ENCODE measurements at regions not wholly inside any gene's neighbourhood (a gene's known extent, or its start where the extent isn't known, plus 50 kb on each side); places are given as distances from the start of the nearest gene placed in this dataset.

DNA sequence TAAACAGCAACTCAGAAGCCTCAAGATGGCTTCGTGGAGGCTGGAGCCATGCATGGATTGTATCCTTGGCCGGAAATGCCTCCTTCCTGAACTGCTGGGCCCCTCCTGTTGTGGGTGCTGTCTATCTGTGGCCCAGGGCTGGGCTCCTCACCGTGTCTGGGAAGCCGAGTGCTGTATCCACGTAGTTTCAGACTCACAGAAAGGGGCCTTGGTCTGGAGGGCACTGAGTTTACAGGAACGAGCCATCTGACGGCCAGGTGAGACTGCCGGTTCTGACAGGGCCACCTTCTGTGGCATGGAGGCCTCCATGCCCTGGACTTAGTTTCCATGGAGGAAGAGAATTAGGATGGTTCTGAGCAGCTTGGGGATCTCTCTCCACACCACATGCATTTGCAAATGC, 142.2 kb downstream of the ERMARD start:
- TF ChIP-seq, protein P1, sequence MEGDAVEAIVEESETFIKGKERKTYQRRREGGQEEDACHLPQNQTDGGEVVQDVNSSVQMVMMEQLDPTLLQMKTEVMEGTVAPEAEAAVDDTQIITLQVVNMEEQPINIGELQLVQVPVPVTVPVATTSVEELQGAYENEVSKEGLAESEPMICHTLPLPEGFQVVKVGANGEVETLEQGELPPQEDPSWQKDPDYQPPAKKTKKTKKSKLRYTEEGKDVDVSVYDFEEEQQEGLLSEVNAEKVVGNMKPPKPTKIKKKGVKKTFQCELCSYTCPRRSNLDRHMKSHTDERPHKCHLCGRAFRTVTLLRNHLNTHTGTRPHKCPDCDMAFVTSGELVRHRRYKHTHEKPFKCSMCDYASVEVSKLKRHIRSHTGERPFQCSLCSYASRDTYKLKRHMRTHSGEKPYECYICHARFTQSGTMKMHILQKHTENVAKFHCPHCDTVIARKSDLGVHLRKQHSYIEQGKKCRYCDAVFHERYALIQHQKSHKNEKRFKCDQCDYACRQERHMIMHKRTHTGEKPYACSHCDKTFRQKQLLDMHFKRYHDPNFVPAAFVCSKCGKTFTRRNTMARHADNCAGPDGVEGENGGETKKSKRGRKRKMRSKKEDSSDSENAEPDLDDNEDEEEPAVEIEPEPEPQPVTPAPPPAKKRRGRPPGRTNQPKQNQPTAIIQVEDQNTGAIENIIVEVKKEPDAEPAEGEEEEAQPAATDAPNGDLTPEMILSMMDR (IDR thresholded peaks at IDR 0.05), result no peak
- Mint-ChIP-seq H3K27me3 (ENCODE audit: low read depth in 3 of 3) (peaks cover 1 to 4% (median 2%) of the 10 kb centered on the region in 3 donors), H3K36me3 (no peaks in the 10 kb centered on the region), H3K27ac (no peak overlapping the region), H3K4me1 (peaks cover 3% of the 10 kb centered on the region), H3K9me3 (peaks cover 3 to 43% (median 7%) of the 10 kb centered on the region in 7 donors), H3K4me3 (no peak overlapping the region)
- Histone ChIP-seq H3K27ac (ENCODE audit: low read depth in 1 of 2, low read length in 2 of 2) (no peak overlapping the region), H3K36me3 (replicated peaks in 1 of 2; ENCODE audit: control insufficient read depth in 1 of 2, insufficient read depth in 2 of 2, low read length in 2 of 2) (no peaks in the 10 kb centered on the region), H3K4me2 (replicated peaks; ENCODE audit: extremely low read depth, low read length, poor library complexity, severe bottlenecking) (no peak overlapping the region), H3K9ac (ENCODE audit: insufficient read depth, low read length, poor library complexity, severe bottlenecking) (no peak overlapping the region), H3K4me1 (ENCODE audit: control insufficient read depth in 1 of 2, insufficient read depth in 2 of 2, low read length in 2 of 2) (no peaks in the 10 kb centered on the region), H4K20me1 (ENCODE audit: insufficient read depth, low read length) (no peaks in the 10 kb centered on the region), H3K79me2 (ENCODE audit: insufficient read depth, low read length) (no peaks in the 10 kb centered on the region), H2AFZ (ENCODE audit: insufficient read depth, low read depth, low read length, poor library complexity, severe bottlenecking) (no peak overlapping the region), H3K9me3 (replicated peaks in 1 of 2; ENCODE audit: control insufficient read depth in 1 of 2, insufficient read depth in 1 of 2, low read length in 2 of 2) (peaks cover 9 to 28% of the 10 kb centered on the region in 2 donors), H3K4me3 (replicated peaks in 1 of 3; ENCODE audit: low read depth in 2 of 3, low read length in 3 of 3) (no peak overlapping the region), H3K27me3 (ENCODE audit: control insufficient read depth in 2 of 2, insufficient read depth in 2 of 2, low read length in 2 of 2) (no peaks in the 10 kb centered on the region)
- WGBS (ENCODE audit: insufficient coverage), result 82% methylated on average over 7 of the region's 8 CpGs
- DNase-seq, result no peak
- intact Hi-C loops (cut with micrococcal nuclease), result no loop called here

DNA sequence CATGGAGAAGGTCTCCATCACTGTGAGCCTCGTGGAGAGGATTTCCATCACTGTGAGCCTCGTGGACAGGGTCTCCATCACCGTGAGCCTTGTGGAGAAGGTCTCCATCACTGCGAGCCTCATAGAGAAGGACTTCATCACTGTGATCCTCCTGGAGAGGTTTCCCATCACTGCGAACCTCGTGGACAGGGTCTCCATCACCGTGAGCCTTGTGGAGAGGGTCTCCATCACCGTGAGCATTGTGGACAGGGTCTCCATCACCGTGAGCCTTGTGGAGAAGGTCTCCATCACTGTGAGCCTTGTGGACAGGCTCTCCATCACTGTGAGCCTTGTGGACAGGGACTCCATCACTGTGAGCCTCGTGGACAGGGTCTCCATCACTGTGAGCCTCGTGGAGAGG, 140.4 kb downstream of the ERMARD start:
- 83% methylated on average over 10 of the region's 11 CpGs for WGBS (ENCODE audit: insufficient coverage)
- no peaks in the 10 kb centered on the region for H3K4me1 ChIP-seq (ENCODE audit: control insufficient read depth in 1 of 2, insufficient read depth in 2 of 2, low read length in 2 of 2)

More for the DNA sequence above, 140.4 kb downstream of the ERMARD start:
- H3K27me3 Mint-ChIP-seq (ENCODE audit: low read depth in 3 of 3), result peaks cover 0 to 6% (median 2%) of the 10 kb centered on the region in 3 donors
- H3K9me3 Mint-ChIP-seq, result peaks cover 0 to 32% (median 7%) of the 10 kb centered on the region in 7 donors
- H3K79me2 ChIP-seq (ENCODE audit: insufficient read depth, low read length), result no peaks in the 10 kb centered on the region
- H3K4me3 Mint-ChIP-seq, result no peak overlapping the region
- peaks cover 3% of the 10 kb centered on the region for H3K4me1 Mint-ChIP-seq
- no peak overlapping the region for H3K4me3 ChIP-seq (replicated peaks in 1 of 3; ENCODE audit: low read depth in 2 of 3, low read length in 3 of 3)
- no peak overlapping the region for H3K27ac Mint-ChIP-seq
- H4K20me1 ChIP-seq (ENCODE audit: insufficient read depth, low read length), result no peaks in the 10 kb centered on the region
- no peak overlapping the region for H3K4me2 ChIP-seq (replicated peaks; ENCODE audit: extremely low read depth, low read length, poor library complexity, severe bottlenecking)
- no peaks in the 10 kb centered on the region for H3K36me3 ChIP-seq (replicated peaks in 1 of 2; ENCODE audit: control insufficient read depth in 1 of 2, insufficient read depth in 2 of 2, low read length in 2 of 2)
- TF ChIP-seq, protein P1 (IDR thresholded peaks at IDR 0.05), result no peak
- H3K27me3 ChIP-seq (ENCODE audit: control insufficient read depth in 2 of 2, insufficient read depth in 2 of 2, low read length in 2 of 2), result no peaks in the 10 kb centered on the region
- no peak overlapping the region for H3K9ac ChIP-seq (ENCODE audit: insufficient read depth, low read length, poor library complexity, severe bottlenecking)
- H3K9me3 ChIP-seq (replicated peaks in 1 of 2; ENCODE audit: control insufficient read depth in 1 of 2, insufficient read depth in 1 of 2, low read length in 2 of 2), result peaks cover 9 to 28% of the 10 kb centered on the region in 2 donors
- no peaks in the 10 kb centered on the region for H3K36me3 Mint-ChIP-seq
- DNase-seq, result no peak
- intact Hi-C loops (cut with micrococcal nuclease), result no loop called here
- no peak overlapping the region for H3K27ac ChIP-seq (ENCODE audit: low read depth in 1 of 2, low read length in 2 of 2)
- H2AFZ ChIP-seq (ENCODE audit: insufficient read depth, low read depth, low read length, poor library complexity, severe bottlenecking), result no peak overlapping the region

Data from CD14-positive monocyte (primary cell).